Calu3 (cell line): ENCODE measurements at regions not wholly inside any gene's neighbourhood (a gene's known extent, or its start where the extent isn't known, plus 50 kb on each side); places are given as distances from the start of the nearest gene placed in this dataset.

Source experiments
- BruUV-seq: library from RNA; stranded (reverse); fragments of 400-500 nt; replicated peaks from 2 replicates; lab custom pipeline; 2021; lab: Mats Ljungman, UMichigan
- CTCF ChIA-PET: fragments of 300-600 bp; sonication (Branson Sonifier 250); formaldehyde crosslinking; loops from one replicate; lab custom pipeline; 2022; ENCODE audit warnings: antibody characterized with exemption; lab: Charles Lee
- DNase-seq: peaks from one replicate; pipeline ENCODE4 v3.0.0; 2022
- H3K27ac Mint-ChIP-seq: one replicate; pipeline ENCODE4 v1.8.0; 2022; ENCODE audit warnings: mixed read lengths; ENCODE audit not compliant: unreplicated experiment
- H3K27me3 Mint-ChIP-seq: one replicate; pipeline ENCODE4 v1.8.0; 2022; ENCODE audit warnings: mixed read lengths; ENCODE audit not compliant: unreplicated experiment
- H3K36me3 Mint-ChIP-seq: one replicate; pipeline ENCODE4 v1.8.0; 2022; ENCODE audit warnings: mild to moderate bottlenecking, moderate library complexity, mixed read lengths; ENCODE audit not compliant: insufficient read depth, unreplicated experiment
- H3K4me1 Mint-ChIP-seq: one replicate; pipeline ENCODE4 v1.8.0; 2022; ENCODE audit warnings: mild to moderate bottlenecking, low read depth, mixed read lengths; ENCODE audit not compliant: unreplicated experiment
- H3K4me3 Mint-ChIP-seq: one replicate; pipeline ENCODE4 v1.8.0; 2022; ENCODE audit warnings: mild to moderate bottlenecking, low read depth, moderate library complexity, mixed read lengths; ENCODE audit not compliant: unreplicated experiment
- H3K9me3 Mint-ChIP-seq: one replicate; pipeline ENCODE4 v1.8.0; 2022; ENCODE audit warnings: low read depth, mixed read lengths; ENCODE audit not compliant: unreplicated experiment
- CTCF ChIP-seq: fragments of 200-600 bp; IDR thresholded peaks from one replicate; pipeline ENCODE4 v1.8.0; 2022; ENCODE audit warnings: antibody characterized with exemption; ENCODE audit not compliant: unreplicated experiment
- intact Hi-C: fragments of 100-400 bp; cut with micrococcal nuclease; formaldehyde crosslinking; loops from one replicate; pipeline ENCODE4 v1.10.0; 2022; ENCODE audit not compliant: unreplicated experiment

- no peak for TF ChIP-seq CTCF
- CTCF ChIA-PET: no interaction called here
- intact Hi-C loops: no loop called here
- peaks cover 2% of the 10 kb centered on the region for H3K9me3 Mint-ChIP-seq
- H3K4me3 Mint-ChIP-seq: no peak overlapping the region
- no peak for DNase-seq
- no peak overlapping the region for H3K27ac Mint-ChIP-seq
- BruUV-seq: no TSS peak
- no peaks in the 10 kb centered on the region for H3K36me3 Mint-ChIP-seq
- H3K27me3 Mint-ChIP-seq: no peaks in the 10 kb centered on the region
- H3K4me1 Mint-ChIP-seq: no peaks in the 10 kb centered on the region
Observed at GRCh38 chr7:112987171-112987570, 99.5 kb downstream of the GPR85 start.

GRCh38 chr7:112986256-112987031, 100.2 kb downstream of the GPR85 start:
- Mint-ChIP-seq H3K9me3 (peaks cover 2% of the 10 kb centered on the region), H3K4me3 (no peak overlapping the region), H3K36me3 (no peaks in the 10 kb centered on the region), H3K27me3 (no peaks in the 10 kb centered on the region), H3K27ac (no peak overlapping the region), H3K4me1 (no peaks in the 10 kb centered on the region)
- CTCF ChIA-PET: no interaction called here
- BruUV-seq: no TSS peak
- intact Hi-C loops: no loop called here
- no peak for DNase-seq
- TF ChIP-seq CTCF: no peak

- Mint-ChIP-seq H3K4me3 (no peak overlapping the region), H3K27me3 (no peaks in the 10 kb centered on the region), H3K36me3 (no peaks in the 10 kb centered on the region), H3K9me3 (peaks cover 2% of the 10 kb centered on the region), H3K4me1 (no peaks in the 10 kb centered on the region), H3K27ac (no peak overlapping the region)
- no peak for TF ChIP-seq CTCF
- CTCF ChIA-PET: no interaction called here
- no peak for DNase-seq
- no TSS peak for BruUV-seq
- intact Hi-C loops: no loop called here
Observed at GRCh38 chr7:112985377-112985987, 101.1 kb downstream of the GPR85 start.

- no peak overlapping the region for H3K27ac Mint-ChIP-seq
- peaks cover 2% of the 10 kb centered on the region for H3K9me3 Mint-ChIP-seq
- intact Hi-C loops: no loop called here
- no peaks in the 10 kb centered on the region for H3K4me1 Mint-ChIP-seq
- DNase-seq: no peak
- H3K27me3 Mint-ChIP-seq: no peaks in the 10 kb centered on the region
- H3K36me3 Mint-ChIP-seq: no peaks in the 10 kb centered on the region
- CTCF ChIA-PET: no interaction called here
- no peak for TF ChIP-seq CTCF
- no TSS peak for BruUV-seq
- no peak overlapping the region for H3K4me3 Mint-ChIP-seq
Observed at GRCh38 chr7:112982441-112983063, 104.1 kb downstream of the GPR85 start.
